A673 (cell line): ENCODE measurements at regions not wholly inside any gene's neighbourhood (a gene's known extent, or its start where the extent isn't known, plus 50 kb on each side); places are given as distances from the start of the nearest gene placed in this dataset.

Experiments
- BruUV-seq: library from RNA; stranded (reverse); fragments of 400-500 nt; replicated peaks from 2 replicates; lab custom pipeline; 2021; lab: Mats Ljungman, UMichigan
- CTCF ChIA-PET: fragments of 300-600 bp; sonication (Branson Sonifier 250); formaldehyde crosslinking; loops from one replicate; lab custom pipeline; 2022; ENCODE audit warnings: antibody characterized with exemption; lab: Charles Lee
- POLR2A ChIA-PET: fragments of 300-600 bp; sonication (Branson Sonifier 250); formaldehyde crosslinking; loops from one replicate; lab custom pipeline; 2022; ENCODE audit warnings: antibody characterized with exemption; ENCODE audit not compliant: low non-redundant PET; lab: Charles Lee
- DNase-seq: peaks from one replicate; pipeline ENCODE4 v3.0.0-alpha.2; 2015; ENCODE audit warnings: low spot score
- H3K27ac ChIP-seq: fragments of 200-600 bp; sonication (generic); 2 replicates; pipeline ENCODE4 v1.5.1; 2016; ENCODE audit warnings: mixed run types, low read depth, mild to moderate bottlenecking, mixed read lengths, antibody characterized with exemption, low read length; ENCODE audit not compliant: poor library complexity, severe bottlenecking
- H3K27me3 ChIP-seq: fragments of 200-600 bp; sonication (generic); replicated peaks from 2 replicates; pipeline ENCODE4 v1.6.1; 2017; ENCODE audit warnings: mixed run types, low read depth, mild to moderate bottlenecking, mixed read lengths, antibody characterized with exemption, low read length; ENCODE audit not compliant: insufficient read depth, poor library complexity
- H3K36me3 ChIP-seq: fragments of 200-600 bp; sonication (generic); 2 replicates; pipeline ENCODE4 v1.6.1; 2016; ENCODE audit warnings: mixed run types, mild to moderate bottlenecking, mixed read lengths, antibody characterized with exemption, low read length; ENCODE audit not compliant: insufficient read depth, poor library complexity, severe bottlenecking
- H3K4me1 ChIP-seq: fragments of 200-600 bp; sonication (generic); 2 replicates; pipeline ENCODE4 v1.6.1; 2017; ENCODE audit warnings: mixed run types, mild to moderate bottlenecking, mixed read lengths, antibody characterized with exemption, low read length; ENCODE audit not compliant: insufficient read depth, poor library complexity, severe bottlenecking
- H3K4me3 ChIP-seq: fragments of 200-600 bp; sonication (generic); 2 replicates; pipeline ENCODE4 v1.5.1; 2016; ENCODE audit warnings: low read depth, mixed run types, mild to moderate bottlenecking, mixed read lengths, low read length; ENCODE audit not compliant: poor library complexity, severe bottlenecking
- H3K9me3 ChIP-seq: fragments of 200-600 bp; sonication (generic); 2 replicates; pipeline ENCODE4 v1.6.1; 2016; ENCODE audit warnings: mixed run types, low read depth, mild to moderate bottlenecking, mixed read lengths, antibody characterized with exemption, low read length; ENCODE audit not compliant: poor library complexity, severe bottlenecking
- CTCF ChIP-seq: fragments of 300-800, 200-600 bp; sonication (generic); conservative IDR thresholded peaks from 2 replicates; pipeline ENCODE4 v1.5.1; 2017; ENCODE audit warnings: low read depth, mild to moderate bottlenecking, antibody characterized with exemption, low read length, moderate library complexity, mixed read lengths
- EZH2 ChIP-seq: fragments of 200-600 bp; sonication (generic); IDR thresholded peaks from 2 replicates; pipeline ENCODE4 v1.6.1; 2017; ENCODE audit warnings: borderline replicate concordance, low read depth, mild to moderate bottlenecking, mixed read lengths, antibody characterized with exemption, low read length; ENCODE audit not compliant: poor library complexity, severe bottlenecking
- intact Hi-C: fragments of 100-400 bp; cut with micrococcal nuclease; formaldehyde crosslinking; loops from one replicate; pipeline ENCODE4 v1.10.0; 2022; ENCODE audit not compliant: unreplicated experiment

- no peaks in the 10 kb centered on the region for H3K27me3 ChIP-seq
- CTCF ChIA-PET: no interaction called here
- no peak for DNase-seq
- H3K4me1 ChIP-seq: no peaks in the 10 kb centered on the region
- POLR2A ChIA-PET: no interaction called here
- no peak overlapping the region for H3K27ac ChIP-seq
- no TSS peak for BruUV-seq
- TF ChIP-seq EZH2 (no peak), CTCF (no peak)
- no peaks in the 10 kb centered on the region for H3K9me3 ChIP-seq
- intact Hi-C loops: no loop called here
- H3K36me3 ChIP-seq: no peaks in the 10 kb centered on the region
- H3K4me3 ChIP-seq: no peak overlapping the region
Measured at GRCh38 chr4:16431866-16432265, 205.6 kb upstream of the TAPT1 start.

DNA sequence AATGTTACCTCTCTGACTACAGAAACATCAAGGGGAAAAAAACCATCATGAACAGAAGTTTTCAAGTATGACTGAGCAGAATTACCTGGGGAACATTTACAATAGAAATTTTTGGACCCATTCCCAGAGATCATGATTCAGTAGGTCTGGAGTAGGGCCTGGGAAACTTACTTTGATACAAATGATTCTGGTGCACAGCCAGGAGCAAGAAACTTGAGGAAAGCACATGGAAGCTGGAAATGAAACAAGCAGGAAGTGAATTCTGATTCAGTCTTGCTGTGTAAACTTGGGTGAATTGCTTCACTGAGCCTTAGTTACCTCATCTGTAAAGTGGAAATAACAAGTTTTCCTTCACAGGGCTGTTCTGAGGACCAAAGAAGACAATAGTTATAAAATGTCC lies 192.5 kb upstream of the TAPT1 start:
- no peaks in the 10 kb centered on the region for H3K27me3 ChIP-seq
- no peaks in the 10 kb centered on the region for H3K4me1 ChIP-seq
- intact Hi-C loops: no loop called here
- ChIA-PET CTCF (no interaction called here), POLR2A (no interaction called here)
- DNase-seq: no peak
- BruUV-seq: no TSS peak
- H3K27ac ChIP-seq: no peak overlapping the region
- H3K36me3 ChIP-seq: no peaks in the 10 kb centered on the region
- no peaks in the 10 kb centered on the region for H3K9me3 ChIP-seq
- TF ChIP-seq CTCF (no peak), EZH2 (no peak)
- no peak overlapping the region for H3K4me3 ChIP-seq

DNA sequence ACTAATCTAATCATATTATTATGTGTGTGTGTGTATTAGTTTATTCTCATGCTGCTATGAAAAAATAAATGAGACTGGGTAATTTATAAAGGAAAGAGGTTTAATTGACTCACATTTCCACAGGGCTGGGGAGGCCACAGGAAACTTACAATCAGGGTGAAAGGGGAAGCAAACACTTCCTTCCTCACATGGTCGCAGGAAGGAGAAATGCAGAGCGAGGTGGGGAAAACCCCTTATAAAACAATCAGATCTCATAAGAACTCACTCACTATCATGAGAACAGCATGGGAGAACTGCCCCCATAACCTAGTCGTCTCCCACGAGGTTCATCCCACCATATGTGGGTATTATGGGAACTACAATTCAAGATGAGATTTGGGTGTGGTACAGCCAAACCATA lies 190.9 kb upstream of the TAPT1 start:
- no peaks in the 10 kb centered on the region for H3K36me3 ChIP-seq
- no peaks in the 10 kb centered on the region for H3K4me1 ChIP-seq
- H3K4me3 ChIP-seq: no peak overlapping the region
- intact Hi-C loops: no loop called here
- no peaks in the 10 kb centered on the region for H3K9me3 ChIP-seq
- POLR2A ChIA-PET: no interaction called here
- CTCF ChIA-PET: no interaction called here
- BruUV-seq: no TSS peak
- no peak overlapping the region for H3K27ac ChIP-seq
- no peak for DNase-seq
- TF ChIP-seq EZH2 (no peak), CTCF (no peak)
- H3K27me3 ChIP-seq: no peaks in the 10 kb centered on the region
